Uterus (tissue), 3 donors: ENCODE measurements at regions not wholly inside any gene's neighbourhood (a gene's known extent, or its start where the extent isn't known, plus 50 kb on each side); places are given as distances from the start of the nearest gene placed in this dataset.

Source experiments
- DNase-seq, 2 donors: peaks; one replicate each; pipeline ENCODE4 v3.0.0-alpha.2; 2019 to 2020
- H3K27ac ChIP-seq, 2 donors: fragments of 200-600 bp; sonication (generic); 1 replicate in 1 of 2; 2 replicates in 1 of 2; pipeline ENCODE4 v1.5.1; 2016 to 2018
- H3K27me3 ChIP-seq, 2 donors: fragments of 200-600 bp; sonication (generic); one replicate each; pipeline ENCODE4 v1.5.1; 2018 to 2019; ENCODE audit warnings: control low read depth in 1 of 2
- H3K36me3 ChIP-seq, 2 donors: fragments of 200-600 bp; sonication (generic); one replicate each; pipeline ENCODE4 v1.5.1; 2019; ENCODE audit warnings: control low read depth in 1 of 2
- H3K4me1 ChIP-seq, 2 donors: fragments of 200-600 bp; sonication (generic); one replicate each; pipeline ENCODE4 v1.5.1; 2018 to 2019; ENCODE audit warnings: control low read depth in 1 of 2
- H3K4me3 ChIP-seq, 2 donors: fragments of 200-600 bp; sonication (generic); 1 replicate in 1 of 2; 2 replicates in 1 of 2; pipeline ENCODE4 v1.5.1; 2018 to 2019; ENCODE audit warnings: mild to moderate bottlenecking in 1 of 2
- H3K9me3 ChIP-seq, 2 donors: fragments of 200-600 bp; sonication (generic); one replicate each; pipeline ENCODE4 v1.5.1; 2019; ENCODE audit warnings: control low read depth in 1 of 2
- CTCF ChIP-seq, 4 experiments: fragments of 200-600 bp in 2 of 4; fragments of 450-650 bp in 2 of 4; sonication (generic) in 2 of 4; IDR thresholded peaks; one replicate each; pipeline ENCODE4 v1.5.1; 2016 to 2019; ENCODE audit warnings: antibody characterized with exemption in 4 of 4, mild to moderate bottlenecking in 2 of 4, moderate library complexity in 1 of 4
- POLR2A ChIP-seq, 2 donors: fragments of 450-650 bp; IDR thresholded peaks; one replicate each; pipeline ENCODE4 v1.6.1; 2016; ENCODE audit warnings: antibody characterized with exemption in 2 of 2, mild to moderate bottlenecking in 1 of 2, moderate library complexity in 1 of 2
- intact Hi-C: fragments of 100-400 bp; cut with DNase I; formaldehyde crosslinking; loops from one replicate; pipeline ENCODE4 v1.15.1; 2023; ENCODE audit warnings: low total_unique reads
- donor health status: DM: yes; HTN: yes; CAD: no.

GRCh38 chr14:97415907-97416306 lies 618.7 kb downstream of the VRK1 start:
- Histone ChIP-seq H3K27ac (no peak overlapping the region), H3K36me3 (no peaks in the 10 kb centered on the region), H3K4me3 (no peak overlapping the region), H3K27me3 (peaks cover 0 to 23% of the 10 kb centered on the region in 2 donors), H3K9me3 (no peaks in the 10 kb centered on the region), H3K4me1 (no peaks in the 10 kb centered on the region)
- intact Hi-C loops = no loop called here
- DNase-seq = no peak
- TF ChIP-seq CTCF (IDR thresholded peaks at IDR 0.05) (no peak), POLR2A (IDR thresholded peaks at IDR 0.05) (no peak)

- Histone ChIP-seq H3K27me3 (peaks cover 0 to 22% of the 10 kb centered on the region in 2 donors), H3K4me1 (no peaks in the 10 kb centered on the region), H3K36me3 (no peaks in the 10 kb centered on the region), H3K9me3 (no peaks in the 10 kb centered on the region), H3K27ac (no peak overlapping the region), H3K4me3 (no peak overlapping the region)
- no peak for DNase-seq
- no peak for TF ChIP-seq POLR2A (IDR thresholded peaks at IDR 0.05)
- TF ChIP-seq CTCF (IDR thresholded peaks at IDR 0.05) = no peak
- intact Hi-C loops = no loop called here
Observed at GRCh38 chr14:97416550-97416949, 619.4 kb downstream of the VRK1 start.

GRCh38 chr14:97417331-97417730 lies 620.1 kb downstream of the VRK1 start:
- H3K4me3 ChIP-seq = no peak overlapping the region
- peaks cover 0 to 15% of the 10 kb centered on the region in 2 donors for H3K27me3 ChIP-seq
- DNase-seq = no peak
- intact Hi-C loops = no loop called here
- no peaks in the 10 kb centered on the region for H3K36me3 ChIP-seq
- no peak overlapping the region for H3K27ac ChIP-seq
- H3K4me1 ChIP-seq = no peaks in the 10 kb centered on the region
- H3K9me3 ChIP-seq = no peaks in the 10 kb centered on the region
- TF ChIP-seq CTCF (IDR thresholded peaks at IDR 0.05) = no peak
- no peak for TF ChIP-seq POLR2A (IDR thresholded peaks at IDR 0.05)

DNA sequence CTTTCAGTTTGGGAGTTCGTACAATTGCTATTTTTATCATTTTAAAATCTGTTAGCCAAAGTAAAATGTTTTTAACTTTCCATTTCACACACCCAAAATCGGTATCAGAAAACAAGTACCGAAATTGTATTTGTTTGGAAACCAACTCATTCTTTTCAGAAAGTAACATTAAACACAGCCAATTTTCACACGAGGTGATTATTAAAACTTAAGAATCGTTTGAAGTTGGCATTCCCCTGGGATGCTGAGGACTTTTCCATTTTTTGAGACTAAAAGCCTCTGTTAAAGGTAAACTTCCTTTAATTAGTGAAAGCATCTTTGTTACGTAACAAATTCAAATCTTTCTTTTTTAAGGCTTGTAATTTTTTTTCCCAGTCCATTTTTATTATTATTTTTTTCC lies 623.0 kb downstream of the VRK1 start:
- no peaks in the 10 kb centered on the region for H3K27me3 ChIP-seq
- H3K9me3 ChIP-seq = no peaks in the 10 kb centered on the region
- no peaks in the 10 kb centered on the region for H3K4me1 ChIP-seq
- TF ChIP-seq POLR2A (IDR thresholded peaks at IDR 0.05) (no peak), CTCF (IDR thresholded peaks at IDR 0.05) (no peak)
- DNase-seq = no peak
- no peaks in the 10 kb centered on the region for H3K36me3 ChIP-seq
- no peak overlapping the region for H3K4me3 ChIP-seq
- H3K27ac ChIP-seq = no peak overlapping the region
- intact Hi-C loops = no loop called here

DNA sequence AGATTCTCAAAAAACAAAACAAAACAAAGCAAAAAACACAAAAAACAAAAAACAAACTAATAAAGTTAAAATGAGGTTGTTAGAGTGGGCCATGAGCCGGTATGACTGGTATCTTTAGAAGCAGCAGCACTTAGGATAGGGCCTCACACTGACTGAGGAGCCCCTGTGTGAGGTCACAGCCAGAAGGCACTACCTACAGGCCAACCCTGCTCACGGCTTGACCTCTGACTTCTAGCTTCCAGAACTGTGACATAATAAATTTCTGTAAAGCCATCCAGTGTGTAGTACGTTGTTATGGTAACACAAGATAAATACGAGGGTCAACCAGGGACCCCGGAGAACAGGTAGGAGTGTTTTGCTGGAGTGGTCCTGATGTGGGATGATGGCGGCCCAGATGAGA lies 629.6 kb downstream of the VRK1 start:
- Histone ChIP-seq H3K27me3 (no peaks in the 10 kb centered on the region), H3K4me3 (no peak overlapping the region), H3K27ac (no peak overlapping the region), H3K36me3 (no peaks in the 10 kb centered on the region), H3K9me3 (no peaks in the 10 kb centered on the region), H3K4me1 (no peaks in the 10 kb centered on the region)
- TF ChIP-seq CTCF (IDR thresholded peaks at IDR 0.05) (no peak), POLR2A (IDR thresholded peaks at IDR 0.05) (no peak)
- DNase-seq = no peak
- intact Hi-C loops = no loop called here
